ENCODE measurements at regions not wholly inside any gene's neighbourhood (a gene's known extent, or its start where the extent isn't known, plus 50 kb on each side); places are given as distances from the start of the nearest gene placed in this dataset.

- TF ChIP-seq CTCF (conservative IDR thresholded peaks at IDR 0.05 in 1 of 2, IDR thresholded peaks at IDR 0.05 in 1 of 2; ENCODE audit: low read depth in 1 of 2, low read length in 2 of 2) (no peak), EZH2 (IDR thresholded peaks at IDR 0.05; ENCODE audit: low read length, missing control alignments) (no peak)
Observed at GRCh38 chr17:13152501-13152900, 134.7 kb upstream of the ELAC2 start.

All from fibroblast of lung (primary cell).